ENCODE measurements at regions not wholly inside any gene's neighbourhood (a gene's known extent, or its start where the extent isn't known, plus 50 kb on each side); places are given as distances from the start of the nearest gene placed in this dataset.

DNA sequence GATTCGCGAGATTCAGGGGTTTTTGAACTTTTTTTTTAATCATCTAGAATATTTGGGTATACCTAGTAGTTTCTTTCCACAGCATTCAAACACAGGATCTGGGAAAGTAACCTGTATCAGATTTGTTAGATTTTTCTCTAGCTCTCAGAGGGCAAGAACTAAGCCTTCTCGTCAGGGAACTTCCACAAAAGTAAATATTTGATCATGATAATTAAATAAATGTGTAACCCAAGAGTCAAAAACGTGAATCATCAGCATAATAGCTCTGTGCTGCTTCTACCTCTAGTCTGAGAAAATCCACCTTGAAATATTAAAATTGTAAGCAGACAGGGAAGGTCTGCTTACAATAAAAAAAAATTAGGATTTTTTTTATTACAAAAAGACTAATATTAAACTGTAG lies 225.7 kb upstream of the SPOPL start:
- no peaks in the 10 kb centered on the region for H3K79me2 ChIP-seq
- no peak overlapping the region for H3K9ac ChIP-seq
- no peak overlapping the region for H3K4me2 ChIP-seq (ENCODE audit: low read length)
- H3K27ac ChIP-seq, result no peak overlapping the region
- H2AFZ ChIP-seq, result no peak overlapping the region
- no peak overlapping the region for H3K4me3 ChIP-seq (ENCODE audit: low read depth, low read length)
- H3K36me3 ChIP-seq (ENCODE audit: control insufficient read depth, insufficient read depth, low read length), result no peaks in the 10 kb centered on the region
- H3K27me3 ChIP-seq (ENCODE audit: control insufficient read depth, insufficient read depth, low read length), result no peaks in the 10 kb centered on the region
- no peaks in the 10 kb centered on the region for H3K9me3 ChIP-seq (ENCODE audit: control insufficient read depth, low read length)
- H3K4me1 ChIP-seq, result no peaks in the 10 kb centered on the region
- TF ChIP-seq CTCF (IDR thresholded peaks at IDR 0.05), result no peak

DNA sequence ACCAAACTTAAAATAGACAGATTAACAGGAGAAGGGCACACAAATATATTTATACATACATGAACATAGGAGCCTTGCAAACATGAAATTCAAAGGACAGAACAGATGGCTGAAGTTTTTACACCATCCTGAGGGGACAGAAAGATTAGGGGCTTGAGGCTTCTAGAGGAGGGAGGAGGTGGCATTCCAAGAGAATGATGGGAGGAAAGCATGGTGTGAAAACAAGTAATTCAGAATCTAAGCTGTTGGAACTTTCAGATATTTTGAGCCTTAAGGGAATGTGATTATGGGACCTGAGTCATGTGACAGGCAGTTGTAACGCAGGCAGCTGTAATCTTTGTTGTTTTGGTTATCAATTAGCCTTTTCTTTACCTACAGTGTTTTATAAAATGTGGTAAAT lies 225.2 kb upstream of the SPOPL start:
- Histone ChIP-seq H3K36me3 (ENCODE audit: control insufficient read depth, insufficient read depth, low read length) (no peaks in the 10 kb centered on the region), H3K4me3 (ENCODE audit: low read depth, low read length) (no peak overlapping the region), H3K27me3 (ENCODE audit: control insufficient read depth, insufficient read depth, low read length) (no peaks in the 10 kb centered on the region), H3K9me3 (ENCODE audit: control insufficient read depth, low read length) (no peaks in the 10 kb centered on the region), H3K4me2 (ENCODE audit: low read length) (no peak overlapping the region), H2AFZ (no peak overlapping the region), H3K79me2 (no peaks in the 10 kb centered on the region), H3K27ac (no peak overlapping the region), H3K9ac (no peak overlapping the region), H3K4me1 (no peaks in the 10 kb centered on the region)
- TF ChIP-seq CTCF (IDR thresholded peaks at IDR 0.05), result no peak

DNA sequence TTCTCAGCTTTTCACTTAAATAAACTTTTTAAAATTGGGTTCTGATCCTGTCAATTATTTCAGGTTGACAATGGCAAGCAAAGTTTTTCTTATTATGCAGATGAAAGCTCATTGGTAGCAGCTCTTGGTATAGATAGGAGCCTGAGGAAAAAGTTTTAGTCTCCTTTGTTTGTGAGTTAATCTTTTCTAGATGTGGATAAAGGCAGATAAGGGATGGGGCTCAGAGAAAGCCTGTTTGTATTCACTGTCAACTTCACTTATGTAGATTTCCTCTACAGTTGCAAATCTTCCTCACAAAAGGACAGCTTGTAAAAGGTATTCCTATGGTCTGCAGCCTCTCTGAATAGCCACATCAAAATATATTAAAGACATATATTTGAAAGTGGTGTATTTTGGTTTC lies 224.5 kb upstream of the SPOPL start:
- H3K79me2 ChIP-seq, result no peaks in the 10 kb centered on the region
- H3K9me3 ChIP-seq (ENCODE audit: control insufficient read depth, low read length), result no peaks in the 10 kb centered on the region
- TF ChIP-seq CTCF (IDR thresholded peaks at IDR 0.05), result no peak
- no peak overlapping the region for H3K4me2 ChIP-seq (ENCODE audit: low read length)
- H3K9ac ChIP-seq, result no peak overlapping the region
- H3K36me3 ChIP-seq (ENCODE audit: control insufficient read depth, insufficient read depth, low read length), result no peaks in the 10 kb centered on the region
- no peak overlapping the region for H3K4me3 ChIP-seq (ENCODE audit: low read depth, low read length)
- no peak overlapping the region for H2AFZ ChIP-seq
- H3K4me1 ChIP-seq, result no peaks in the 10 kb centered on the region
- no peaks in the 10 kb centered on the region for H3K27me3 ChIP-seq (ENCODE audit: control insufficient read depth, insufficient read depth, low read length)
- H3K27ac ChIP-seq, result no peak overlapping the region

DNA sequence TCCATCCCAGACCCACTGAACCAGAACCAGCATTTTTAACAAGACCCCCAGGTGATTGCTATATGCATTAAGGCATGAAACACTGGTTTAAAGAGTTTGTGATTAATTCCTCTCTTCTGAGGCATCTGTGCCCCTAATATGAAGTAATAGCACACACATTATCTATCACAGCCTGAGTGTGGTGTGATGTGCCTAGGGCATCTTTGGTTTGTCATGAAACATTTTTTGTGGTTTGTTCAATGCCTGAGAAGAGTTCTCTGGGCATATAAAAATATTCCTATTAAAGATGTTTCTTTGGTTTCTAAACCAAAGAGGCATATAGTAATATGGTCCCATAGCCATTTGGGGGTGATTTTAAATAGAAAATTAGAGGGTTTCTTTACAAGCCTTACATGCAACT lies 221.7 kb upstream of the SPOPL start:
- Histone ChIP-seq H3K27ac (no peak overlapping the region), H3K79me2 (no peaks in the 10 kb centered on the region), H3K9ac (no peak overlapping the region), H3K27me3 (ENCODE audit: control insufficient read depth, insufficient read depth, low read length) (no peaks in the 10 kb centered on the region), H3K4me1 (no peaks in the 10 kb centered on the region), H3K36me3 (ENCODE audit: control insufficient read depth, insufficient read depth, low read length) (no peaks in the 10 kb centered on the region), H2AFZ (no peak overlapping the region), H3K4me2 (ENCODE audit: low read length) (no peak overlapping the region), H3K4me3 (ENCODE audit: low read depth, low read length) (no peak overlapping the region), H3K9me3 (ENCODE audit: control insufficient read depth, low read length) (no peaks in the 10 kb centered on the region)
- no peak for TF ChIP-seq CTCF (IDR thresholded peaks at IDR 0.05)

DNA sequence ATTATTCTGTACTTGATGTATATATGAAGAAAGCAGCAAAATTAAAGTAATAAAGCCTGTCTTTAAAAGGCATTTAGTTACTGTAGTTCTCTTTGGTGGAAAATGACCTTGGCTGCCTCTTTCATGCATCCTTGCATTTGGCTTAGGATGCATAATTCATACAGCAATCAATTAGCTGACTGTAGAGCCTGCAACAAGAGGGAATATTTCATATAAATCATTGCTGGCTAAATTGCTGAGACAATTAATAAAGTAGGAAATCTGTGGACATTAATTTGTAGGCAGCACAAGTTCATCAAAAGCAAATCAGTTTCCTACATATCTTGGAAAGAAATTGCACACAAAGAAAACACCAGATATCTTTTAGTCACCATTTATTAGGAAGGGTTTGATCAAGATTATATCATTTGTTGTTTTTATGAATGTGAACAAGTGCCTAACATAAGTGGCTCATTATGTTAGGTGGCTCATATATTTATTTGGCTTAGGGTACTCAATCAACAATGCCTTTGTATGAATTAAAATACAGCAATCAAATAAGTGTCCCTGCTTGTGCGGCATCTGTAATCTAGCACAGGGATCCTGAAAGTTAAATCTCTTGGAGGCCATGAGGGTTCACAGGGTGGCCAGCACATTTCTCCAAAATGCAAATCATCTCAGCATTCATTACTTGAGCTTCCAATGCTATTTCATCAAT lies 220.4 kb upstream of the SPOPL start:
- Histone ChIP-seq H3K4me2 (ENCODE audit: low read length) (no peak overlapping the region), H3K9ac (no peak overlapping the region), H3K79me2 (no peaks in the 10 kb centered on the region), H3K4me3 (ENCODE audit: low read depth, low read length) (no peak overlapping the region), H3K4me1 (no peaks in the 10 kb centered on the region), H2AFZ (no peak overlapping the region), H3K27ac (no peak overlapping the region), H3K27me3 (ENCODE audit: control insufficient read depth, insufficient read depth, low read length) (no peaks in the 10 kb centered on the region), H3K9me3 (ENCODE audit: control insufficient read depth, low read length) (no peaks in the 10 kb centered on the region), H3K36me3 (ENCODE audit: control insufficient read depth, insufficient read depth, low read length) (no peaks in the 10 kb centered on the region)
- no peak for TF ChIP-seq CTCF (IDR thresholded peaks at IDR 0.05)

All from parathyroid adenoma (tissue), 2 donors.